UCSD-AML1 (cell line): ENCODE measurements at regions not wholly inside any gene's neighbourhood (a gene's known extent, or its start where the extent isn't known, plus 50 kb on each side); places are given as distances from the start of the nearest gene placed in this dataset.

Source experiments
- DNase-seq: peaks from one replicate; lab custom pipeline; 2025; ENCODE audit not compliant: unreplicated experiment; lab: John Stamatoyannopoulos, UW

DNA sequence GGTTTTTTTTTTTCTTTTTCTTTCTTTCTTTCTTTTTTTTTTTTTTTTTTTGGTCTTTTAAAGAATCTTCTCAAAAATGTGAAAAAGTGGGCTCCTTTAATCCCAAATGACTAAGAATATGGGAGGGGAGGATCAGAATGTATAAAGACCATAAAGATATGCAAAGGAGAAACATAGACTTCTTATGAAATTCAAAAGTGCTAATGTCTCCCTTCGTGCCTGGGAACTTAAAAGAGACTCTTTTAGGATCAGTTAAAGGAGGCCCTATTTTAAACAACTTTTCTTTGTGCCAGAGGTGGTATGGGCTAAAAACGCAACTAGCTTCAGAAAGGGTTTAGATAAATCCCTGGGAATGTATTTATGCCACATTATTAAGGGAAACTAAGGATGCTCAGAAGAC, 54.2 kb upstream of the KAZN start:
- no peak for DNase-seq

DNA sequence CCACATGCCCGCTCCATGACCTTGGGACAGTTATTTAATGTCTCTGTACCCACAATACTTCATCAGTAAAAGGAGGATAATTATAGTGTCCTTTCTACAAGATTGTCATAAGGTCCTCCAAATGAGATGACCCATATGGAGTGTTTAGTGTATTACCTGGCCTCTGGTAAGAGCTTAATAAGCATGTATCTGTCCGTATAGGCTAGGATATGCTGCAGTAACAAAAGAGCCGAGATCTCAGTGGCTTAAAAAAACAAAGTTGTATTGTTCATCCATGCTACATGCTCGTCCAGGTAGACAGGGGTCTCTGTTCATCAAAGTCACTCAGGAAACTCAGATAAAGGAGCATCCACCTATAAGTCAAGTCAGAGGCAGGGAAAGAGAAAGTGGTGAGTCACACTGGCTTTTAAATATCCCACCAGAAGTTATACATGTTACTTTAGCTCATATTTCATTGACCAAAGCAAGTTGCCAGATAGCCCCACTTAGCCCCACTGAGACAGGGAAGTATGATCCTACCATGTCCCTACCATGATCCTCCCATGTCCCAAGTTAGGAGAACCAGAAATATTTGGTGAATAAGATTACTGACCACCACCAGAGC, 53.0 kb upstream of the KAZN start:
- no peak for DNase-seq

DNA sequence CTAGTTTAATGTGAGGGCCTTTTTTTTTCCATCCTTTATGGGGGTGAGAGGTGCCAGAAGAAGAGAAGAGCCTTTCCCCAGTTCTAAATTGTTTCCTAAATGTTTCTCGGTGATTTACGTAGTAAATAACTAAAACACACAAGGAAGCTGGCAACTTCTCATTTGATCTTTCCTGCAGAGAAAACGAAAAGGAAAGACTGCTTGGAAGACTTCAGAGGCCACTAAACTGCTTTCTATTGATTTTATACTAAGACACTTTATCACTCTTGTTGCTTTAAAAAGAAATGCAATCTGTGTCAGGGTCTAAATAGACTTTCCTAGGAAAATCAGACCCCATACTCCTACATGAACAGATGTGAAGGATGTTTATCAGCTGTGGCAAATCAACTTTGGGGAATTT, 52.1 kb upstream of the KAZN start:
- no peak for DNase-seq
